Chondrocyte (in vitro differentiated cells): ENCODE measurements at regions not wholly inside any gene's neighbourhood (a gene's known extent, or its start where the extent isn't known, plus 50 kb on each side); places are given as distances from the start of the nearest gene placed in this dataset.

ENCODE experiments used
- DNase-seq: peaks from one replicate; pipeline ENCODE4 v3.0.0; 2021; ENCODE audit warnings: mixed read lengths, low spot score
- H3K27ac Mint-ChIP-seq: one replicate; pipeline ENCODE4 v1.8.0; 2021; ENCODE audit warnings: mild to moderate bottlenecking, moderate library complexity, mixed read lengths; ENCODE audit not compliant: unreplicated experiment
- H3K27me3 Mint-ChIP-seq: 2 replicates; pipeline ENCODE4 v1.8.0; 2021; ENCODE audit warnings: low read depth, mixed read lengths
- H3K36me3 Mint-ChIP-seq: 2 replicates; pipeline ENCODE4 v1.8.0; 2021; ENCODE audit warnings: low read depth, mixed read lengths
- H3K4me1 Mint-ChIP-seq: 2 replicates; pipeline ENCODE4 v1.8.0; 2021; ENCODE audit warnings: low read depth, mild to moderate bottlenecking, mixed read lengths
- H3K4me3 Mint-ChIP-seq: one replicate; pipeline ENCODE4 v1.8.0; 2021; ENCODE audit warnings: mild to moderate bottlenecking, moderate library complexity, mixed read lengths; ENCODE audit not compliant: unreplicated experiment
- H3K9me3 Mint-ChIP-seq: 2 replicates; pipeline ENCODE4 v1.8.0; 2021; ENCODE audit warnings: low read depth, mixed read lengths
- TF ChIP-seq, protein P1 (sequence below): fragments of 200-600 bp; sonication (generic); IDR thresholded peaks from 2 replicates; pipeline ENCODE4 v1.5.0; 2021; ENCODE audit warnings: antibody characterized with exemption, mild to moderate bottlenecking, moderate library complexity

DNA sequence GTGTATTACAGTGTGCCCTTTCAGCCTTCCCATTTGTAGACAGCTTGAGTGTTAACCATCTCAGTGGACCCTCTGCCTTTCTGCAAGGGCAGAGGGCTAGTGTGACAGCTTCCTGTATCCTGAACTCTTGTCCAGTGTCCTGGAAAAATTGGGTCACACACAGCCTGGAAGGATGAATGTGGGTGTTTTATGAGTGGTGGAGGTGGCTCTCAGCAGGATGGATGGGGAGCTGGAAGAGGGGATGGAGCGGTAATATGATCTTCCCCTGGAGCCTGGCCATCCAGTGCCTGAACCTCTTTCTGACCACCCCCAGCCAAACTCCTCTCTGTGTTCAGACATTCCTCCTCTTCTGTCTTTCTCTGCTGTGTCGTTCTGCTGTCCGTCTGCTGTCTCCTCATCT, 113.0 kb downstream of the KIF4B start:
- no peak overlapping the region for H3K27ac Mint-ChIP-seq
- no peaks in the 10 kb centered on the region for H3K36me3 Mint-ChIP-seq
- TF ChIP-seq, protein P1, sequence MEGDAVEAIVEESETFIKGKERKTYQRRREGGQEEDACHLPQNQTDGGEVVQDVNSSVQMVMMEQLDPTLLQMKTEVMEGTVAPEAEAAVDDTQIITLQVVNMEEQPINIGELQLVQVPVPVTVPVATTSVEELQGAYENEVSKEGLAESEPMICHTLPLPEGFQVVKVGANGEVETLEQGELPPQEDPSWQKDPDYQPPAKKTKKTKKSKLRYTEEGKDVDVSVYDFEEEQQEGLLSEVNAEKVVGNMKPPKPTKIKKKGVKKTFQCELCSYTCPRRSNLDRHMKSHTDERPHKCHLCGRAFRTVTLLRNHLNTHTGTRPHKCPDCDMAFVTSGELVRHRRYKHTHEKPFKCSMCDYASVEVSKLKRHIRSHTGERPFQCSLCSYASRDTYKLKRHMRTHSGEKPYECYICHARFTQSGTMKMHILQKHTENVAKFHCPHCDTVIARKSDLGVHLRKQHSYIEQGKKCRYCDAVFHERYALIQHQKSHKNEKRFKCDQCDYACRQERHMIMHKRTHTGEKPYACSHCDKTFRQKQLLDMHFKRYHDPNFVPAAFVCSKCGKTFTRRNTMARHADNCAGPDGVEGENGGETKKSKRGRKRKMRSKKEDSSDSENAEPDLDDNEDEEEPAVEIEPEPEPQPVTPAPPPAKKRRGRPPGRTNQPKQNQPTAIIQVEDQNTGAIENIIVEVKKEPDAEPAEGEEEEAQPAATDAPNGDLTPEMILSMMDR = no peak
- no peaks in the 10 kb centered on the region for H3K9me3 Mint-ChIP-seq
- no peak overlapping the region for H3K4me3 Mint-ChIP-seq
- no peak for DNase-seq
- H3K4me1 Mint-ChIP-seq = no peaks in the 10 kb centered on the region
- H3K27me3 Mint-ChIP-seq = peaks cover 24% of the 10 kb centered on the region

DNA sequence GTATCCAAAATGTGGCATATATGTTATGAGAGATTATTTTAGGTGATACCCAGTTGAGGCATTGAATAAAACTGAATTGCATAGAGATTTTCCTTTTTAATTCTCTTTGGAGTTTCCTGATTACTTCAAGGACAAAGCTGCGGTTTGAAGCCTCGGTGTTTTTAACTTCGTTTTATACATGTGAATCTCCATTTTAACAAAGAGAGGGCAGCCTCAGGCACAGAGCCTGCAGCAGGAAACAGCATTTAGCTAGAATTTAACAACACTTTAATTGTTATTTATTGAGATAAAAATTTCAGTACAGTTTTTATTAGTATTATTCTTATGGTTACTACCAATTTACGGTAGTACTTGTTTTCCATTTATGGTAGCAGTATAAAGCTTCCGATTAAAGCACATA, 114.0 kb downstream of the KIF4B start:
- no peak for DNase-seq
- Mint-ChIP-seq H3K4me3 (no peak overlapping the region), H3K9me3 (no peaks in the 10 kb centered on the region), H3K36me3 (no peaks in the 10 kb centered on the region), H3K4me1 (no peaks in the 10 kb centered on the region), H3K27ac (no peak overlapping the region), H3K27me3 (peaks cover 31% of the 10 kb centered on the region)
- TF ChIP-seq, protein P1 = no peak

DNA sequence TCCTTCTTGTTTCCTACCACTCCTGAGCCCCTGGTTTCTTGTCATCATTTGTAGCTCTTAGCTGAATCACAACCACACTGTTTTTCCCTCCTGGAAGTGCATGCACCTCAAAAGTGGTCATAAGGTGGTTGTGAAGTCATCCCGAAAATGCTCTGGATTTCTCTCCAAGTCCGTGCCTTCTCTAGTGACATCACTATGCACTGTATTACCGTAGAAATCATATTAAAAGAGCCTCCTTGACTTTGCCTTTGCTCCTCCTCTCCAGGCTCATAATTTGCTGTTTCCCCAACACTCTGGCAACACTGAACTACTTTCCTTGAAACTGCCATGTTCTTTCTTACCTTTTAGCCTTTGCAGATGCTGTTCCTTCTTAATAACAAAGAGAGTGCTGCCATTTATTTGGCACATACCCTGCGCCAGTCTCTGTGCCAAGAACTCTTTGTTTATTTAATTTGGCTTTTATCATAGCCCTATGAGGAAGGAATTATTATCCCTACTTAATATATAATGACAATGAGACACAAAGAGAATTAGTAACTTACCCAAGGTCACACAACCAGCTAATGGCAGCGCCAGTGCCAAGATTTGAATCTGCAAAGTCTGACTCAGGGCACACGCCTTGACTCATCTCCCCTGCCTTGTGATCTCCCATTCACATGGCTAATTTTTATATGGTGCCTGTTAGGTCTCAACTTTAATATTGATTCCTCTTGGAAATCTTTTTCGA, 115.4 kb downstream of the KIF4B start:
- no peaks in the 10 kb centered on the region for H3K36me3 Mint-ChIP-seq
- TF ChIP-seq, protein P1 = no peak
- no peak overlapping the region for H3K4me3 Mint-ChIP-seq
- H3K27ac Mint-ChIP-seq = no peak overlapping the region
- no peak for DNase-seq
- H3K27me3 Mint-ChIP-seq = peaks cover 34% of the 10 kb centered on the region
- no peaks in the 10 kb centered on the region for H3K9me3 Mint-ChIP-seq
- H3K4me1 Mint-ChIP-seq = no peaks in the 10 kb centered on the region

DNA sequence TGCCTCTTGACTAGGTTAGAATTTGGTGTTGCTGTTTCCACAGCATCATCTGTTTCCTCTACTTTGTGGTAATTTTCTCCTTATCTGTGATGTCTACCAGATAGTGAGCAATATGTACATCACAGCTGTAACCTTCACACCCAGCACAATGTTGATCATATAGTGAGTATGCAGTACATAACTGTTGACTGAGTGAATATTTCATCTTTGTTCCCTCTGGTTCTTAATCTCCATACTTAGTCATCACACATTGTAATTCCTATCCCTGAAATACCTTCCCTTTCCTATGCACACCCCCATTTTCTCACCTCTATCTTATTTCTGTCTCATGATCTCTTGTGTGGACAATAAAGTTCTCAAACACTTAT, 115.9 kb downstream of the KIF4B start:
- TF ChIP-seq, protein P1 = no peak
- no peak for DNase-seq
- Mint-ChIP-seq H3K4me1 (no peaks in the 10 kb centered on the region), H3K4me3 (no peak overlapping the region), H3K27me3 (peaks cover 35% of the 10 kb centered on the region), H3K36me3 (no peaks in the 10 kb centered on the region), H3K9me3 (no peaks in the 10 kb centered on the region), H3K27ac (no peak overlapping the region)

DNA sequence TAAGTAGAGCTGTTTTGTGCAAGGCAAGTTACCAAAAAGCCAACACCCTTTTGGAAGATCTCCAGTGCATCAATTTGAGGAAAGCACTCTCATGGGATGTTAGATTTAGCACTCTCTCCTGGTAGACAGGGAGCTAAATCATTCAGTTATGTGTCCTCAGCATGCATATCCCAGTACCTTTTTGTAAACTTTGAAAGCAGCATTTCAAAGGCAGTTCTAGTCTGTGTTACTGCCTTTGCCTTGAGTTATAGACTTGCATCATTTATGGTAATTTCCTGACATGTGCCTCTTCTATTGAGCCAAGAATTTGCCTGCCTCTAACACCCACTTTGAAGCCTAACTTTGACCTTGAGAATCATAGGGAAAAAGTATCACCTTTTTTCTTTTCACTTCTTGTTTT, 120.6 kb downstream of the KIF4B start:
- Mint-ChIP-seq H3K36me3 (no peaks in the 10 kb centered on the region), H3K27ac (no peak overlapping the region), H3K27me3 (peaks cover 37% of the 10 kb centered on the region), H3K4me1 (no peaks in the 10 kb centered on the region), H3K9me3 (no peaks in the 10 kb centered on the region), H3K4me3 (no peak overlapping the region)
- DNase-seq = no peak
- TF ChIP-seq, protein P1 = no peak
